Left cardiac atrium (tissue), 4 donors: ENCODE measurements at regions not wholly inside any gene's neighbourhood (a gene's known extent, or its start where the extent isn't known, plus 50 kb on each side); places are given as distances from the start of the nearest gene placed in this dataset.

Experiments
- ATAC-seq, 2 donors: fragments of 200-7000 bp; cut with Tn5 transposase; one replicate each; pipeline ENCODE4 v1.9.1; 2020; ENCODE audit warnings: mild to moderate bottlenecking in 2 of 2, moderate library complexity in 2 of 2
- DNase-seq: peaks from one replicate; pipeline ENCODE4 v3.0.0-alpha.2; 2020
- intact Hi-C, 2 donors: fragments of 100-400 bp; cut with DNase I; formaldehyde crosslinking; loops; one replicate each; pipeline versions ENCODE4 v1.14.1 to v1.15.1; 2022 to 2023
- donor health status: DM: no; HTN: yes; CAD: no.
- donor health status: DM: no; HTN: yes; CAD: no; lungs with severe emphysema.
- donor health status: DM: yes; HTN: yes; CAD: no.
- donor health status: Dilated cardiomyopathy.

DNA sequence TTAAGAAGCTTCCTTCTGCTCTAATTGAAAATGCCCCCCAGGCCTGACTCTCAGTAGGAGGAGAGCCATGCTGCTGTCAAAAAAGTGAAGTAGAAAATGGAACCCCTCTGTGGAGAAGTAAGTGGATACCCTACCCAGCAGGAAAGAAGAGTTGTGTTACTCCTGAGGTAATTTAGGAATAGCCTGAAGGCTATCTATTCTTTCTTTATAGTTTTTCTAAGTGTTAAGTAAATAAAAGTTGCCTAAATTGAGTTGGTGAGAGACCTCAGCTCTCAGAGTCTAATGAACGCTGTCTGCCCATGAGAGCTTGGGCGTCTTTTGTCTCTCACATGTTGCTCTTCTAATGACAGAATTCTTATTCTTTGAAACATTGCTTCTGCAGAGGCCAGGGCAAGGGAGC is 116.2 kb downstream of the NSUN3 start:
- intact Hi-C loops = no loop called here
- ATAC-seq = no peak
- no peak for DNase-seq

DNA sequence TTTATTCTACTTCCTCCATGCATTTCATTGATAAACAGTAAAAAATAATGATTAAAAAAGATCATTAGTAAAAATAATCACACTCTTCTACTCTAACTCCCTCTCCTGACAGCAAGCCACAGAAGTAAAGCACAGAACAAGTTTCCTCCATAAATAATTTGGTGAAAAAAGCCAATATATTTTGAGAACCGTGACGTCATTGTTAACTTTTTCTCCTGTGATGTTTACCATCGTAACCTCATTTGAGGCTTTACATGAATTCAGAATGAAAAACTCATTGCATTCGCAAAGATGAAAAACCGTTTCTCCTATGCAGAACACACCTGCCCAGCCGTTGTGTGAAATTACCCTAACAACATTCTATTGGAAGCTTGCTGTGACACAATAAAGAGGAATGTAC is 120.7 kb downstream of the NSUN3 start:
- DNase-seq (no peak), ATAC-seq (no peak)
- intact Hi-C loops = no loop called here

GRCh38 chr3:94184781-94185180 is 121.9 kb downstream of the NSUN3 start:
- intact Hi-C loops = no loop called here
- DNase-seq (no peak), ATAC-seq (no peak)

GRCh38 chr3:94185753-94186152 is 122.9 kb downstream of the NSUN3 start:
- DNase-seq (no peak), ATAC-seq (no peak)
- intact Hi-C loops = no loop called here

GRCh38 chr3:94187697-94188096 is 124.8 kb downstream of the NSUN3 start:
- intact Hi-C loops = no loop called here
- DNase-seq (no peak), ATAC-seq (no peak)

- intact Hi-C loops = no loop called here
- ATAC-seq = no peak
- no peak for DNase-seq
Measured at GRCh38 chr3:94195381-94195780, 132.5 kb downstream of the NSUN3 start.

GRCh38 chr3:94206291-94206690 is 143.4 kb downstream of the NSUN3 start:
- no peak for ATAC-seq
- intact Hi-C loops = no loop called here
- no peak for DNase-seq

DNA sequence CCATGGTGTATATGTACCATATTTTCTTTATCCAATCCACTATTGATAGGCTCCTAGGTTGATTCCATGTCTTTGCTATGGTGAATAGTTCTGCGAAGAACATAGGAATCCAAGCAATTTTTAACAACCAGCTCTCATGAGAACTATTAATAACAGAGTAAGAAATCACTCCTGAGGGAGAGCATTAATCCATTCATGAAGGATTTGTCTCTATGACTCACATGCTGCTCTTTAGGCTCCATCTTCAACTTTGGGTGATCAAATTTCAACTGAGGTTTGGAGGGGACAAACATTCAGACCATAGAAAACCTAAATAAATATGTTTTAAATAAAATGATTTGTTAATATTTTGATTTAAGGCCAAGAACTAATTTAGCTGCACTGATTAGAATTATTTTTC is 147.4 kb downstream of the NSUN3 start:
- no peak for ATAC-seq
- no peak for DNase-seq
- intact Hi-C loops = no loop called here

DNA sequence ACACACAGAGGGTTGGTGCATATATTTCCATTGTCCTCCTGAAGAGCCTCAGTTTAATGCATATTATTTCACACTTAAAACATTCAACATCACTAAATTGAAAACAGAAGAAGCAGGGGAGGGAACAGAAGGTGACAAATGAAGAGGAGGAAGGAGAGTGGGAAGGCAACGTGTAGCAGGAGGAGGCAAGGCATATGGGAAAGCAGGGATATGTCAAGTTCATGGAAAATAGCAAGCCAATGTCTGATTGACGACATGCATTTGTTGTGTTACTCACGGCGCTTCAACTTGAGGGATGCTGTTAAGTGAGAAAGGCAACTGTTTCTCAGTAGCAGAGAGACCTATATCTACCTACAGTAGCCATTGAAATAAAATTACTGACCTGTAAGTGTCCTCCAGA is 154.5 kb downstream of the NSUN3 start:
- ATAC-seq = no peak
- intact Hi-C loops = no loop called here

GRCh38 chr3:94220426-94220825 is 157.6 kb downstream of the NSUN3 start:
- intact Hi-C loops = no loop called here
- ATAC-seq (no peak), DNase-seq (no peak)

More for the DNA sequence above, 154.5 kb downstream of the NSUN3 start:
- DNase-seq = no peak

- intact Hi-C loops = no loop called here
- DNase-seq = no peak
- ATAC-seq = no peak
Measured at GRCh38 chr3:94221829-94222228, 159.0 kb downstream of the NSUN3 start.

- ATAC-seq = peak in 1 of 2 donors; percentile 53
- intact Hi-C loops = no loop called here
- DNase-seq = no peak
Measured at GRCh38 chr3:94225148-94225865, 162.4 kb downstream of the NSUN3 start.

GRCh38 chr3:94226078-94226477 is 163.2 kb downstream of the NSUN3 start:
- ATAC-seq = no peak
- intact Hi-C loops = no loop called here
- DNase-seq = no peak

- no peak for ATAC-seq
- intact Hi-C loops = no loop called here
- DNase-seq = no peak
Measured at GRCh38 chr3:94232921-94233320, 170.1 kb downstream of the NSUN3 start.

- no peak for ATAC-seq
- intact Hi-C loops = no loop called here
Measured at GRCh38 chr3:94234177-94234788, 171.4 kb downstream of the NSUN3 start.

DNA sequence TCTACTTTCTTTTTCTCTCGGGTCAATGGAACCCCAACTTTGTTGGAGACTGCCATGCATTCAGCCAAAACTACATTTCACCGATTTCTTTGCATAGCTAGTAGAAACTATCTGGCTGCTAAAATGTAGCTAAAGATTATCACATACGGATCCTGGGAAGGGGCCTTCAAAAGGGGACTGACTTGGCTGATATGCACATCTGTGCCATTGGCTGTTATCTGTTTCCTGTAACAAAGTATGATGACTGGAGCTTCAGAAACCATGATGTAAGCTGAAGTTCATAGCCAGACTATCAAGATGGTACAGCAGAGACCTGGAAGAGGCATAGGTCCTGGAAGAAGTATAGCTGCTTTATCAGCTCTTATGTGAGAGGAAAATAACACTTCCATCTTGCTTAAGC is 179.1 kb downstream of the NSUN3 start:
- DNase-seq = no peak
- intact Hi-C loops = no loop called here
- ATAC-seq = no peak

More at GRCh38 chr3:94234177-94234788, 171.4 kb downstream of the NSUN3 start:
- DNase-seq = no peak

GRCh38 chr3:94246171-94246570 is 183.3 kb downstream of the NSUN3 start:
- intact Hi-C loops = no loop called here
- ATAC-seq = no peak
- no peak for DNase-seq

GRCh38 chr3:94248042-94248441 is 185.2 kb downstream of the NSUN3 start:
- intact Hi-C loops = no loop called here
- ATAC-seq (no peak), DNase-seq (no peak)

DNA sequence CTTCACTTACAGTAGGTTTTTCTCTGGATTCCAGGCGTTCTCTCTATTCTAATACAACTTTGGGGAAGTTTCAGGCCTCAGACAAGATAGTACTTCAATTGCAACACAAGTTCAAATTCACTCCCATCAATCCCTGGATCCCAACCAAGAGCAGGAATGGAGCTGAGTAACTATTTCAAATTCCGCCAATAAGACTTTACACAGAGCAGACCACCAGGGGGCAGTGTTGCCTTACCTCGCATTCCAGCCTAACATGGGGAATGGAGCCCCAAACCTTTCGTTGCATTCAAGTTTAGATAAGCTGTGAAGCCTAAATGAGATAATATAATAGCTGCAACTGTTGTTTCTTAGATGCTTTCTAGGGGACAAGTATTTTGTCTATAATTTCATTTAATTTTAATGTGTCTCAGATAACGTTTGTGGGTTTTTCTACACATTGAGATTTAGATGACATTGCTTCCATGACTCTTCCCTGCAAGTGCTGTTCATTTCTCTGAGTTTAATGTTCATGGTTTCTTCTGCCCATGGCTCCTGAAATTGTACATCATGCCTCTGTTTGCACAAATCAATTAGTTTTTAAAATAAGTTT is 186.7 kb downstream of the NSUN3 start:
- peak; percentile 53 for DNase-seq
- ATAC-seq = peak; percentile 44 to 53
- intact Hi-C loops = no loop called here

DNA sequence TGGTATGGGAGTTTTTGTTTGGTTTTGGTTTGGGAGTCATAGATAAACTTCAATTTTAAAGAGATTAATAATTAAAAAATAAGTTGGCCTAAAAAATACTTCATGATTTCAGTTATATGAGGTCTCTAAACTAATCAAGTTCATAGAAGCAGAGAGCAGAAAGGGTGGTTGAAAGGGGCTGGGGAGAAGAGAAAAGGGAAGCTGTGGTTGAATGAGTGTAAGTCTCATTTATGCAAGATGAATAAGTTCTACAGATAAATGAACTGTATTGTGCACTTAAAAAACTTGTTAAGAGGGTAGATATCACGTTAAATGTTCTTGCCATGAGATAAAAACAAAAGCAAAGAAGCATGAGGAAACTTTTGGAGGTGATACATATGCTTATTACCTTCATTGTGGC is 188.7 kb downstream of the NSUN3 start:
- intact Hi-C loops = no loop called here
- no peak for DNase-seq
- no peak for ATAC-seq

DNA sequence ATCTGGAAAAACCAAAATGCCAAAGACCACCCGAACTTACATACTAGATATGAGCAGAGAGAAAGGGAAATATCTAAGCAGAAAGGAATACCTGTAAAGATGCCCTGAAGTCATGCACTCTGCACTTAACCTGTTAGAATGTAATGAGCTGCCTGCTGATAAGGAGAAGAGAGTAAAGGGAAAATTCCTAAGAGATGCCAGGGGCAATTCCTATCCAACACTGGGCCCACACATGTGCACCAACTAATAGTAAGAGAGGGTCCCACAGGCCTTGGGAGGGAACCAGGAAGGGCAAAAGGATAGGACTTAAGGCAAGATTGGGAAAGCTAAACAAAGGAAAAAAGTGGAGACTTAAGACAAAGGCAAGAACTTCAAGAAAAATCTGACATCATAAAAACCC is 189.5 kb downstream of the NSUN3 start:
- no peak for DNase-seq

More for the DNA sequence above, 189.5 kb downstream of the NSUN3 start:
- no peak for ATAC-seq
- intact Hi-C loops = no loop called here
